A549 (cell line): ENCODE measurements at regions not wholly inside any gene's neighbourhood (a gene's known extent, or its start where the extent isn't known, plus 50 kb on each side); places are given as distances from the start of the nearest gene placed in this dataset.

Source experiments
- ATAC-seq, 2 experiments: fragments of 200-7000 bp in 1 of 2; fragments of >200 bp in 1 of 2; cut with Nextera tagmentation in 1 of 2; cut with Tn5 transposase in 1 of 2; 3 replicates each; pipeline versions ENCODE4 v1.8.0 to v1.9.1; 2018 to 2020; ENCODE audit warnings: mild to moderate bottlenecking in 1 of 2, moderate library complexity in 1 of 2
- CTCF ChIA-PET: fragments of 300-600 bp; sonication (Branson Sonifier 250); formaldehyde crosslinking; extraction: SDS; loops from one replicate; lab custom pipeline; 2021; ENCODE audit warnings: antibody characterized with exemption, inconsistent platforms; lab: Yijun Ruan, JAX
- POLR2A ChIA-PET: fragments of 350-600 bp; formaldehyde crosslinking; extraction: SDS; loops from one replicate; lab custom pipeline; 2021; ENCODE audit warnings: antibody characterized with exemption, inconsistent platforms; lab: Yijun Ruan, JAX
- DNase-seq, 2 experiments: peaks; one replicate each; pipeline versions ENCODE4 v3.0.0 to v3.0.0-alpha.2; 2011 to 2016; ENCODE audit warnings: low read depth in 1 of 2, low spot score in 1 of 2
- FAIRE-seq: peaks from 2 replicates; lab custom pipeline; 2011; peaks lifted over from hg19 to GRCh38; lab: Jason Lieb, UNC
- H3K27ac ChIP-seq, 2 experiments: fragments of >200 bp; sonication (Bioruptor Twin); formaldehyde crosslinking; 3 replicates each; pipeline ENCODE4 v1.5.1; 2016 to 2017
- H3K4me1 ChIP-seq: fragments of >200 bp; sonication (Bioruptor Twin); formaldehyde crosslinking; 3 replicates; pipeline ENCODE4 v1.6.1; 2016
- H3K4me2 ChIP-seq: fragments of >200 bp; sonication (Bioruptor Twin); formaldehyde crosslinking; 3 replicates; pipeline ENCODE4 v1.6.1; 2016
- H3K4me3 ChIP-seq: fragments of >200 bp; sonication (Bioruptor Twin); formaldehyde crosslinking; 3 replicates; pipeline ENCODE4 v1.5.1; 2016
- H3K9me3 ChIP-seq: fragments of >200 bp; sonication (Bioruptor Twin); formaldehyde crosslinking; 3 replicates; pipeline ENCODE4 v1.6.1; 2016
- BHLHE40 ChIP-seq: IDR thresholded peaks from 2 replicates; pipeline ENCODE4 v1.6.1; 2012; ENCODE audit warnings: low read depth, low read length, inconsistent platforms
- CBX8 ChIP-seq: fragments of 200-600 bp; sonication (generic); IDR thresholded peaks from 2 replicates; pipeline ENCODE4 v1.6.1; 2016
- CEBPB ChIP-seq, 2 experiments: fragments of >200 bp in 1 of 2; sonication (Bioruptor Twin) in 1 of 2; formaldehyde crosslinking in 1 of 2; IDR thresholded peaks; 2 replicates each; pipeline ENCODE4 v1.6.1; 2012 to 2016
- FOSB ChIP-seq: fragments of 250-450 bp; sonication (Bioruptor Pico); IDR thresholded peaks from 2 replicates; pipeline ENCODE4 v1.5.0; 2020; ENCODE audit warnings: mild to moderate bottlenecking, moderate library complexity
- FOSL2 ChIP-seq, 2 experiments: fragments of 450-650 bp in 1 of 2; fragments of >200 bp in 1 of 2; sonication (Bioruptor Twin) in 1 of 2; formaldehyde crosslinking; IDR thresholded peaks; 2 replicates each; pipeline versions ENCODE4 v1.5.0 to v1.6.1; 2016 to 2020; ENCODE audit warnings: mild to moderate bottlenecking in 1 of 2, moderate library complexity in 1 of 2
- HEYL ChIP-seq: fragments of 250-450 bp; sonication (Bioruptor Pico); IDR thresholded peaks from 2 replicates; pipeline ENCODE4 v1.8.0; 2021; ENCODE audit warnings: mild to moderate bottlenecking, moderate library complexity
- HOXB13 ChIP-seq: fragments of 250-450 bp; sonication (Bioruptor Pico); IDR thresholded peaks from 2 replicates; pipeline ENCODE4 v1.5.0; 2020; ENCODE audit warnings: low read depth, mild to moderate bottlenecking, moderate library complexity
- JUN ChIP-seq, 2 experiments: fragments of >200 bp; sonication (Bioruptor Twin); formaldehyde crosslinking; IDR thresholded peaks; 2 replicates in 1 of 2; 3 replicates in 1 of 2; pipeline ENCODE4 v1.6.1; 2016 to 2017
- JUNB ChIP-seq: fragments of >200 bp; sonication (Bioruptor Twin); formaldehyde crosslinking; IDR thresholded peaks from 2 replicates; pipeline ENCODE4 v1.6.1; 2016
- KDM1A ChIP-seq: fragments of 200-600 bp; sonication (generic); IDR thresholded peaks from 2 replicates; pipeline ENCODE4 v1.6.1; 2016; ENCODE audit warnings: low read depth, mild to moderate bottlenecking
- KDM5A ChIP-seq: fragments of 200-600 bp; sonication (generic); IDR thresholded peaks from 2 replicates; pipeline ENCODE4 v1.6.1; 2016; ENCODE audit warnings: antibody characterized with exemption, mild to moderate bottlenecking
- PHF8 ChIP-seq: fragments of 200-600 bp; sonication (generic); IDR thresholded peaks from 2 replicates; pipeline ENCODE4 v1.6.1; 2016; ENCODE audit warnings: low read depth, mild to moderate bottlenecking, antibody characterized with exemption, moderate library complexity, borderline replicate concordance
- RAD21 ChIP-seq, 2 experiments: fragments of >200 bp in 1 of 2; sonication (Bioruptor Twin) in 1 of 2; formaldehyde crosslinking in 1 of 2; IDR thresholded peaks in 1 of 2; conservative IDR thresholded peaks in 1 of 2; 2 replicates in 1 of 2; 3 replicates in 1 of 2; pipeline ENCODE4 v1.6.1; 2012 to 2018; ENCODE audit warnings: inconsistent platforms in 1 of 2
- RFX5 ChIP-seq: fragments of 450-650 bp; IDR thresholded peaks from 2 replicates; pipeline ENCODE4 v1.7.1; 2014; ENCODE audit warnings: antibody characterized with exemption, mild to moderate bottlenecking, moderate library complexity
- RNF2 ChIP-seq: fragments of 200-600 bp; sonication (generic); IDR thresholded peaks from 2 replicates; pipeline ENCODE4 v1.6.1; 2016; ENCODE audit warnings: low read depth, mild to moderate bottlenecking, antibody characterized with exemption, moderate library complexity, borderline replicate concordance
- SREBF2 ChIP-seq: fragments of 450-650 bp; IDR thresholded peaks from 2 replicates; pipeline ENCODE4 v1.6.1; 2014; ENCODE audit warnings: mild to moderate bottlenecking, moderate library complexity
- TFCP2L1 ChIP-seq: fragments of 250-450 bp; sonication (Bioruptor Pico); IDR thresholded peaks from 2 replicates; pipeline ENCODE4 v1.5.0; 2021; ENCODE audit warnings: mild to moderate bottlenecking
- ZC3H11A ChIP-seq: fragments of 450-650 bp; IDR thresholded peaks from 2 replicates; pipeline ENCODE4 v1.6.1; 2014; ENCODE audit warnings: antibody characterized with exemption, mild to moderate bottlenecking
- ZFP36 ChIP-seq: fragments of 450-650 bp; IDR thresholded peaks from 2 replicates; pipeline ENCODE4 v1.6.1; 2014; ENCODE audit warnings: borderline replicate concordance; ENCODE audit not compliant: partially characterized antibody
- ZNF302 ChIP-seq: fragments of 250-450 bp; sonication (Bioruptor Pico); IDR thresholded peaks from 2 replicates; pipeline ENCODE4 v1.9.0; 2021; ENCODE audit warnings: inconsistent platforms, mild to moderate bottlenecking, moderate library complexity
- ZSCAN20 ChIP-seq: fragments of 250-450 bp; sonication (Bioruptor Pico); IDR thresholded peaks from 2 replicates; pipeline ENCODE4 v1.8.0; 2022; ENCODE audit warnings: mild to moderate bottlenecking, moderate library complexity
- WGBS: methylation state at CpG from one replicate; pipeline ENCODE4 v1.1.6; 2017; ENCODE audit errors: missing lambda C conversion rate; 5-methylcytosine and 5-hydroxymethylcytosine counted together
- TF ChIP-seq, protein P1 (sequence below): fragments of 250-450 bp; sonication (Bioruptor Pico); IDR thresholded peaks from 2 replicates; pipeline ENCODE4 v1.5.0; 2021; ENCODE audit warnings: mild to moderate bottlenecking, moderate library complexity, borderline replicate concordance
- TF ChIP-seq, protein P2 (sequence below): fragments of >200 bp; sonication (Bioruptor Twin); formaldehyde crosslinking; IDR thresholded peaks from 2 replicates; pipeline ENCODE4 v1.6.1; 2016
- TF ChIP-seq, protein P3 (sequence below): IDR thresholded peaks from 2 replicates; pipeline ENCODE4 v1.6.1; 2012; ENCODE audit warnings: low read depth, borderline replicate concordance

DNA sequence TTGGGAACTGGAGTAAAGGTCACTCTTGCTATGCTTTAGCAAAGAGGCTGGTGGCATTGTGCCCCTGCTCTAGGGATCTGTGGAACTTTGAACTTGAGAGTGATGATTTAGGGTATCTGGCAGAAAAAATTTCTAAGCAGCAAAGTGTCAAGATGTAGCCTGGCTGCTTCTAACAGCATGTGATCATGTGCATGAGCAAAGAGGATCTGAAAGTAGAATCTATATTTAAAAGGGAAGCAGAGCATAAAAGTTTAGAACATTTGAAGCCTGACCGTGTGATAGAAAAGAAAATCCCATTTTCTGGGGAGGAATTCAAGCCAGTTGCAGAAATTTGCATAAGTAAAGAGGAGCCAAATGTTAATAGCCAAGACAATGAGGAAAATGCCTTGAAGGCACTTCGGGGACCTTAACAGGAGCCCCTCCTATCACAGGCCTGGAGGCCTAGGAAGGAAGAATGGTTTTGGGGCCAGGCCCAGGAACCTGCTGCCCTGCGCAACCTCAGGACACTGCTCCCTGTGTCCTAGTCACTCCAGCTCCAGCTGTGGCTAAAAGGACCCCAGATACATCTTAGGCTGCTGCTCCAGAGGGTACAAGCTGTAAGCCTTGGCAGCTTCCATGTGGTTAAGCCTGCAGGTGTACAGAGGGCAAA is 212.2 kb upstream of the LINGO1 start:
- DNase-seq (no peak), FAIRE-seq (no peak), ATAC-seq (no peak)
- Histone ChIP-seq H3K9me3 (peaks cover 12% of the 10 kb centered on the region), H3K4me3 (no peak overlapping the region), H3K27ac (no peak overlapping the region), H3K4me1 (peaks cover 14% of the 10 kb centered on the region), H3K4me2 (no peak overlapping the region)
- CTCF ChIA-PET = interaction anchor here (0.9 kb wide), 1 partner anchor 9 kb away, joined by 3 read pairs; no protein-coding TSS in a partner anchor
- POLR2A ChIA-PET = no interaction called here
- TF ChIP-seq SREBF2 (no peak), ZSCAN20 (CRISPR knock-in tag) (no peak), KDM1A (no peak), TFCP2L1 (CRISPR knock-in tag) (no peak), CBX8 (no peak), HOXB13 (no peak), ZFP36 (no peak), FOSL2 (IDR thresholded peaks at IDR 0.05) (no peak), FOSL2 (CRISPR knock-in tag; IDR thresholded peaks at IDR 0.05) (no peak), CEBPB (IDR thresholded peaks at IDR 0.05) (no peak), BHLHE40 (no peak), ZC3H11A (no peak), RAD21 (conservative IDR thresholded peaks at IDR 0.05 in 1 of 2, IDR thresholded peaks at IDR 0.05 in 1 of 2) (no peak), RNF2 (no peak), JUNB (no peak), JUN (IDR thresholded peaks at IDR 0.05) (no peak), FOSB (CRISPR knock-in tag) (no peak)
- TF ChIP-seq, protein P1, sequence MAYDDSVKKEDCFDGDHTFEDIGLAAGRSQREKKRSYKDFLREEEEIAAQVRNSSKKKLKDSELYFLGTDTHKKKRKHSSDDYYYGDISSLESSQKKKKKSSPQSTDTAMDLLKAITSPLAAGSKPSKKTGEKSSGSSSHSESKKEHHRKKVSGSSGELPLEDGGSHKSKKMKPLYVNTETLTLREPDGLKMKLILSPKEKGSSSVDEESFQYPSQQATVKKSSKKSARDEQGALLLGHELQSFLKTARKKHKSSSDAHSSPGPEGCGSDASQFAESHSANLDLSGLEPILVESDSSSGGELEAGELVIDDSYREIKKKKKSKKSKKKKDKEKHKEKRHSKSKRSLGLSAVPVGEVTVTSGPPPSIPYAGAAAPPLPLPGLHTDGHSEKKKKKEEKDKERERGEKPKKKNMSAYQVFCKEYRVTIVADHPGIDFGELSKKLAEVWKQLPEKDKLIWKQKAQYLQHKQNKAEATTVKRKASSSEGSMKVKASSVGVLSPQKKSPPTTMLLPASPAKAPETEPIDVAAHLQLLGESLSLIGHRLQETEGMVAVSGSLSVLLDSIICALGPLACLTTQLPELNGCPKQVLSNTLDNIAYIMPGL (CRISPR knock-in tag) = no peak
- TF ChIP-seq, protein P2, sequence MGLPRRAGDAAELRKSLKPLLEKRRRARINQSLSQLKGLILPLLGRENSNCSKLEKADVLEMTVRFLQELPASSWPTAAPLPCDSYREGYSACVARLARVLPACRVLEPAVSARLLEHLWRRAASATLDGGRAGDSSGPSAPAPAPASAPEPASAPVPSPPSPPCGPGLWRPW = no peak
- TF ChIP-seq, protein P3, sequence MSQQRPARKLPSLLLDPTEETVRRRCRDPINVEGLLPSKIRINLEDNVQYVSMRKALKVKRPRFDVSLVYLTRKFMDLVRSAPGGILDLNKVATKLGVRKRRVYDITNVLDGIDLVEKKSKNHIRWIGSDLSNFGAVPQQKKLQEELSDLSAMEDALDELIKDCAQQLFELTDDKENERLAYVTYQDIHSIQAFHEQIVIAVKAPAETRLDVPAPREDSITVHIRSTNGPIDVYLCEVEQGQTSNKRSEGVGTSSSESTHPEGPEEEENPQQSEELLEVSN = no peak
- 55% methylated on average over 3 of the region's 3 CpGs for WGBS

DNA sequence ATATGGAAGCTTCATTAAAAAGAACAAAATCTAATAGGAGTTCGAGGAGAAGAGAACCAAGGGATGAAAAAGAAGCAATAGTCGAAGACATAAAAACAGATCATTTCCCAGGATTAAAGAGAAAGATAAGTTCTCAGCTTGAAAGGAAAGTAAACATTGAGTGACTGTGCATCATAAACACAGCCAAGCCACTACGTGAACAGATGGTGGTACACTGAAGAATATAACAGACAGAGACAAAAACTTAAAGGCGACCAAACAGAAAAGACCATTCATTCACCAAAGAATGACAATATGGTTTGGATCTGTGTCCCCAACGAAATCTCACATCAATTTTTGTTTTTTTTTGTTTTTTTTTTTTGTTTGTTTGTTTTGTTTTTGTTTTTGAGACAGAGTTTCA is 210.8 kb upstream of the LINGO1 start:
- DNase-seq (no peak), ATAC-seq (no peak), FAIRE-seq (no peak)
- H3K4me3 ChIP-seq = no peak overlapping the region
- TF ChIP-seq, protein P3 = no peak
- TF ChIP-seq HEYL (CRISPR knock-in tag) (no peak), CEBPB (IDR thresholded peaks at IDR 0.05) (no peak), KDM5A (no peak), JUNB (no peak), TFCP2L1 (CRISPR knock-in tag) (no peak), PHF8 (no peak), KDM1A (no peak), RFX5 (no peak), ZNF302 (no peak)
- TF ChIP-seq, protein P2 = no peak
- H3K4me2 ChIP-seq = no peak overlapping the region
- CTCF ChIA-PET = interaction anchor here (1.6 to 2.1 kb wide), 2 partner anchors 11 to 22 kb away, joined by 3 to 6 read pairs; no protein-coding TSS in a partner anchor
- POLR2A ChIA-PET = no interaction called here
- no peak overlapping the region for H3K27ac ChIP-seq
- peaks cover under 1% of the 10 kb centered on the region; the same call in 1 of the 3 replicates for H3K9me3 ChIP-seq
- peaks cover 14% of the 10 kb centered on the region for H3K4me1 ChIP-seq
- WGBS = 46% methylated on average over 5 of the region's 5 CpGs
